WTC11 (cell line): ENCODE measurements at regions not wholly inside any gene's neighbourhood (a gene's known extent, or its start where the extent isn't known, plus 50 kb on each side); places are given as distances from the start of the nearest gene placed in this dataset.

Source experiments
- ATAC-seq: fragments of 200-7000 bp; cut with Tn5 transposase; 2 replicates; pipeline ENCODE4 v1.10.0; 2021; ENCODE audit warnings: mild to moderate bottlenecking, moderate library complexity
- CTCF ChIA-PET: fragments of 300-600 bp; sonication (Branson Sonifier 250); formaldehyde crosslinking; loops from one replicate; lab custom pipeline; 2021; ENCODE audit warnings: antibody characterized with exemption; lab: Charles Lee
- POLR2A ChIA-PET: fragments of 350-600 bp; sonication (Branson Sonifier 250); formaldehyde crosslinking; loops from one replicate; lab custom pipeline; 2021; ENCODE audit warnings: antibody characterized with exemption; lab: Charles Lee
- DNase-seq: peaks from one replicate; pipeline ENCODE4 v3.0.0; 2021; ENCODE audit warnings: low spot score
- H3K27ac Mint-ChIP-seq: 2 replicates; pipeline ENCODE4 v1.8.0; 2021; ENCODE audit warnings: mixed read lengths
- H3K27me3 Mint-ChIP-seq: 2 replicates; pipeline ENCODE4 v1.8.0; 2021; ENCODE audit warnings: low read depth, mild to moderate bottlenecking, moderate library complexity, mixed read lengths
- H3K36me3 Mint-ChIP-seq: 2 replicates; pipeline ENCODE4 v1.8.0; 2021; ENCODE audit warnings: mixed read lengths
- H3K4me1 Mint-ChIP-seq: 2 replicates; pipeline ENCODE4 v1.8.0; 2022; ENCODE audit warnings: mixed read lengths
- H3K4me3 Mint-ChIP-seq: 2 replicates; pipeline ENCODE4 v1.8.0; 2021; ENCODE audit warnings: mild to moderate bottlenecking, moderate library complexity, mixed read lengths
- H3K9me3 Mint-ChIP-seq: 2 replicates; pipeline ENCODE4 v1.8.0; 2021; ENCODE audit warnings: mixed read lengths
- CBFB ChIP-seq: sonication (generic); formaldehyde crosslinking; IDR thresholded peaks from 2 replicates; pipeline ENCODE4 v1.8.1; 2022; ENCODE audit warnings: mild to moderate bottlenecking, low read depth, missing genetic modification reagents
- ELF4 ChIP-seq: sonication (generic); formaldehyde crosslinking; IDR thresholded peaks from 2 replicates; pipeline ENCODE4 v1.8.1; 2022; ENCODE audit warnings: low read depth, mild to moderate bottlenecking, moderate library complexity, missing genetic modification reagents
- EMX1 ChIP-seq: fragments of 250-450 bp; sonication (Bioruptor Pico); IDR thresholded peaks from 2 replicates; pipeline ENCODE4 v1.8.0; 2021; ENCODE audit warnings: mild to moderate bottlenecking
- FOXJ3 ChIP-seq: sonication (generic); formaldehyde crosslinking; IDR thresholded peaks from 2 replicates; pipeline ENCODE4 v1.9.0; 2021; ENCODE audit warnings: missing genetic modification reagents, mild to moderate bottlenecking, borderline replicate concordance
- JUN ChIP-seq: sonication (generic); formaldehyde crosslinking; IDR thresholded peaks from 2 replicates; pipeline ENCODE4 v1.8.0; 2023; ENCODE audit warnings: mild to moderate bottlenecking, missing genetic modification reagents
- KAT7 ChIP-seq: sonication (generic); formaldehyde crosslinking; IDR thresholded peaks from 2 replicates; pipeline ENCODE4 v1.8.1; 2023; ENCODE audit warnings: missing genetic modification reagents, mild to moderate bottlenecking, borderline replicate concordance
- NFYB ChIP-seq: sonication (generic); formaldehyde crosslinking; conservative IDR thresholded peaks from 2 replicates; pipeline ENCODE4 v1.8.0; 2022; ENCODE audit warnings: low read depth, missing genetic modification reagents
- NR1H2 ChIP-seq: sonication (generic); formaldehyde crosslinking; IDR thresholded peaks from 2 replicates; pipeline ENCODE4 v1.9.0; 2021; ENCODE audit warnings: mild to moderate bottlenecking, moderate library complexity, missing genetic modification reagents
- NR2C2 ChIP-seq: sonication (generic); formaldehyde crosslinking; IDR thresholded peaks from 2 replicates; pipeline ENCODE4 v1.8.0; 2022; ENCODE audit warnings: mild to moderate bottlenecking, missing genetic modification reagents
- SMAD4 ChIP-seq: sonication (generic); formaldehyde crosslinking; IDR thresholded peaks from 2 replicates; pipeline ENCODE4 v1.8.0; 2022; ENCODE audit warnings: mild to moderate bottlenecking, missing genetic modification reagents
- TCF7 ChIP-seq: sonication (generic); formaldehyde crosslinking; IDR thresholded peaks from 2 replicates; pipeline ENCODE4 v1.8.0; 2022; ENCODE audit warnings: mild to moderate bottlenecking, low read depth, missing genetic modification reagents, moderate library complexity
- ZBTB21 ChIP-seq: sonication (generic); formaldehyde crosslinking; IDR thresholded peaks from 2 replicates; pipeline ENCODE4 v1.8.1; 2023; ENCODE audit warnings: mild to moderate bottlenecking, missing genetic modification reagents, borderline replicate concordance
- ZNF138 ChIP-seq: sonication (generic); formaldehyde crosslinking; conservative IDR thresholded peaks from 2 replicates; pipeline ENCODE4 v1.8.1; 2022; ENCODE audit warnings: mild to moderate bottlenecking, moderate library complexity, missing genetic modification reagents
- ZNF219 ChIP-seq: sonication (generic); formaldehyde crosslinking; IDR thresholded peaks from 2 replicates; pipeline ENCODE4 v1.8.0; 2023; ENCODE audit warnings: missing genetic modification reagents, mild to moderate bottlenecking, borderline replicate concordance
- ZNF425 ChIP-seq: fragments of 250-450 bp; sonication (Bioruptor Pico); conservative IDR thresholded peaks from 2 replicates; pipeline ENCODE4 v1.9.0; 2021; ENCODE audit warnings: mild to moderate bottlenecking
- TF ChIP-seq, protein P1 (sequence below): sonication (generic); formaldehyde crosslinking; IDR thresholded peaks from 2 replicates; pipeline ENCODE4 v1.8.1; 2023; ENCODE audit warnings: mild to moderate bottlenecking, missing genetic modification reagents, moderate library complexity
- TF ChIP-seq, protein P2 (sequence below): fragments of 250-450 bp; sonication (Bioruptor Pico); IDR thresholded peaks from 2 replicates; pipeline ENCODE4 v1.8.0; 2021; ENCODE audit warnings: mild to moderate bottlenecking
- TF ChIP-seq, protein P3 (sequence below): sonication (generic); formaldehyde crosslinking; IDR thresholded peaks from 2 replicates; pipeline ENCODE4 v1.8.1; 2023; ENCODE audit warnings: mild to moderate bottlenecking, missing genetic modification reagents
- TF ChIP-seq, protein P4 (sequence below): sonication (generic); formaldehyde crosslinking; IDR thresholded peaks from 2 replicates; pipeline ENCODE4 v1.8.0; 2023; ENCODE audit warnings: missing genetic modification reagents

DNA sequence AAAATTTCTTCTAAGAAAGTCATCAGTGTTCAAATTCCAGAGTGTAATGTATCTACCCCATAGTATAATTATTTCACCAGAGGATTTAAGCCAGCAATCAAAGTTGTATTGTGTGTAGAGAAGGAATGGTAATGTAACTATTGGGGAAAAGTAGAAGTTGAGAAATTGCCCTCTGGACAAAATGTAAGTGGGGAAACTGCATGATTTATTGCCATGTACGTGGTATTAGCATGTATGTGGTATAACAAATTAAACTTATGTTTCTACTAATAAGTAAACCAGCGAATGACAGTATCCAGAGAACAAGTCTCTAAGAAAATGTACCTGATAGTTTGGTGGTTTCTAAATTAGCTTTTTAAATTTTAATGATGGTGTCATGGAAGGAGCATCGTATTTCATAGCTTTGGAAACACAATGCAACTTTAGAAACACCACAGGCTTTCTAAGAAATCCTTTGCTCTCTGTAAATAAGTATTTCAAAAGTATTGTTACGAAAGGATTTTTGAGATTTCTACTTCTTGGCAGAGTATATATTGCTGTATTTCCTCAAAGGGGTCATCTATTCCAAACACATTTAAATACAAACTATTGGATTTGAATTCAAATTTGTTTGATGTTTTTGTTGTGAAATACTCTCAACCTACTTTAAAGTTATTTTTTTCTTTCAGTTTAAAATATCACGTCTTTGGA lies 1018.9 kb upstream of the ZEB2 start (continued):
- TF ChIP-seq NR2C2 (no peak), ZNF219 (CRISPR knock-in tag) (no peak), JUN (CRISPR knock-in tag) (no peak)

DNA sequence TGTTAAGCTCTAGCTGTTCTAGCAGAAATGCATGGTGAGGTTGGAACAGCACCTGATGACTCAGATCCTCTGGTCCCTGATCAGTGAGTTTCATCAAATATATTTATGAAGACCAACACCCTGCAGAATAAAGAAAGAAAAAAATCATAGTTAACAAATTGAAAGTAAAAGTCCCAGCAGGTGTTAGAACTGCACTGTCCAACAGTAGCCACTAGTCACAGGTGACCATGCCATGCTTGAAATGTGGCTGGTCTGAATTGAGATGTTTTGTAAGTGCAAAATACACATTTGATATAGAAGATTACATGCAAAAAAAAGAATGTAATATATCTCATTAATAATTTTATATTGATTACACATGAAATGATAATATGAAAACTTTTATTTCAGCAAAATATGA lies 1010.7 kb upstream of the ZEB2 start:
- ATAC-seq (no peak), DNase-seq (no peak)
- ChIA-PET CTCF (no interaction called here), POLR2A (no interaction called here)
- no peak overlapping the region for H3K27ac Mint-ChIP-seq
- no peaks in the 10 kb centered on the region for H3K36me3 Mint-ChIP-seq
- no peak overlapping the region for H3K4me3 Mint-ChIP-seq
- H3K9me3 Mint-ChIP-seq: no peaks in the 10 kb centered on the region
- H3K27me3 Mint-ChIP-seq: no peaks in the 10 kb centered on the region
- H3K4me1 Mint-ChIP-seq: no peaks in the 10 kb centered on the region
- TF ChIP-seq SMAD4 (CRISPR knock-in tag) (no peak), NFYB (CRISPR knock-in tag) (no peak), TCF7 (no peak), EMX1 (no peak), ELF4 (CRISPR knock-in tag) (no peak), KAT7 (CRISPR knock-in tag) (no peak), NR1H2 (CRISPR knock-in tag) (no peak), FOXJ3 (CRISPR knock-in tag) (no peak), ZNF138 (CRISPR knock-in tag) (no peak)
- TF ChIP-seq, protein P1, sequence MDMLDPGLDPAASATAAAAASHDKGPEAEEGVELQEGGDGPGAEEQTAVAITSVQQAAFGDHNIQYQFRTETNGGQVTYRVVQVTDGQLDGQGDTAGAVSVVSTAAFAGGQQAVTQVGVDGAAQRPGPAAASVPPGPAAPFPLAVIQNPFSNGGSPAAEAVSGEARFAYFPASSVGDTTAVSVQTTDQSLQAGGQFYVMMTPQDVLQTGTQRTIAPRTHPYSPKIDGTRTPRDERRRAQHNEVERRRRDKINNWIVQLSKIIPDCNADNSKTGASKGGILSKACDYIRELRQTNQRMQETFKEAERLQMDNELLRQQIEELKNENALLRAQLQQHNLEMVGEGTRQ (CRISPR knock-in tag): no peak
- TF ChIP-seq, protein P2, sequence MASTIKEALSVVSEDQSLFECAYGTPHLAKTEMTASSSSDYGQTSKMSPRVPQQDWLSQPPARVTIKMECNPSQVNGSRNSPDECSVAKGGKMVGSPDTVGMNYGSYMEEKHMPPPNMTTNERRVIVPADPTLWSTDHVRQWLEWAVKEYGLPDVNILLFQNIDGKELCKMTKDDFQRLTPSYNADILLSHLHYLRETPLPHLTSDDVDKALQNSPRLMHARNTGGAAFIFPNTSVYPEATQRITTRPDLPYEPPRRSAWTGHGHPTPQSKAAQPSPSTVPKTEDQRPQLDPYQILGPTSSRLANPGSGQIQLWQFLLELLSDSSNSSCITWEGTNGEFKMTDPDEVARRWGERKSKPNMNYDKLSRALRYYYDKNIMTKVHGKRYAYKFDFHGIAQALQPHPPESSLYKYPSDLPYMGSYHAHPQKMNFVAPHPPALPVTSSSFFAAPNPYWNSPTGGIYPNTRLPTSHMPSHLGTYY: no peak
- TF ChIP-seq, protein P3, sequence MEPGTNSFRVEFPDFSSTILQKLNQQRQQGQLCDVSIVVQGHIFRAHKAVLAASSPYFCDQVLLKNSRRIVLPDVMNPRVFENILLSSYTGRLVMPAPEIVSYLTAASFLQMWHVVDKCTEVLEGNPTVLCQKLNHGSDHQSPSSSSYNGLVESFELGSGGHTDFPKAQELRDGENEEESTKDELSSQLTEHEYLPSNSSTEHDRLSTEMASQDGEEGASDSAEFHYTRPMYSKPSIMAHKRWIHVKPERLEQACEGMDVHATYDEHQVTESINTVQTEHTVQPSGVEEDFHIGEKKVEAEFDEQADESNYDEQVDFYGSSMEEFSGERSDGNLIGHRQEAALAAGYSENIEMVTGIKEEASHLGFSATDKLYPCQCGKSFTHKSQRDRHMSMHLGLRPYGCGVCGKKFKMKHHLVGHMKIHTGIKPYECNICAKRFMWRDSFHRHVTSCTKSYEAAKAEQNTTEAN (CRISPR knock-in tag): no peak

GRCh38 chr2:145524836-145525235 lies 1004.9 kb upstream of the ZEB2 start:
- H3K4me1 Mint-ChIP-seq: no peaks in the 10 kb centered on the region
- POLR2A ChIA-PET: no interaction called here
- CTCF ChIA-PET: no interaction called here
- ATAC-seq: no peak
- H3K4me3 Mint-ChIP-seq: no peak overlapping the region
- no peak overlapping the region for H3K27ac Mint-ChIP-seq
- no peaks in the 10 kb centered on the region for H3K27me3 Mint-ChIP-seq
- TF ChIP-seq ZBTB21 (CRISPR knock-in tag) (no peak), NR1H2 (CRISPR knock-in tag) (no peak), ZNF425 (CRISPR knock-in tag) (no peak), CBFB (CRISPR knock-in tag) (no peak)
- TF ChIP-seq, protein P4, sequence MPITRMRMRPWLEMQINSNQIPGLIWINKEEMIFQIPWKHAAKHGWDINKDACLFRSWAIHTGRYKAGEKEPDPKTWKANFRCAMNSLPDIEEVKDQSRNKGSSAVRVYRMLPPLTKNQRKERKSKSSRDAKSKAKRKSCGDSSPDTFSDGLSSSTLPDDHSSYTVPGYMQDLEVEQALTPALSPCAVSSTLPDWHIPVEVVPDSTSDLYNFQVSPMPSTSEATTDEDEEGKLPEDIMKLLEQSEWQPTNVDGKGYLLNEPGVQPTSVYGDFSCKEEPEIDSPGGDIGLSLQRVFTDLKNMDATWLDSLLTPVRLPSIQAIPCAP: no peak
- TF ChIP-seq, protein P3 (CRISPR knock-in tag): no peak
- H3K9me3 Mint-ChIP-seq: peaks cover 11% of the 10 kb centered on the region
- no peak for DNase-seq
- peaks cover 7% of the 10 kb centered on the region for H3K36me3 Mint-ChIP-seq
